HepG2 (cell line): ENCODE measurements at regions not wholly inside any gene's neighbourhood (a gene's known extent, or its start where the extent isn't known, plus 50 kb on each side); places are given as distances from the start of the nearest gene placed in this dataset.

ENCODE experiments used
- ATAC-seq: fragments of 200-7000 bp; cut with Tn5 transposase; 3 replicates; pipeline ENCODE4 v1.9.1; 2020; ENCODE audit warnings: mild to moderate bottlenecking, moderate library complexity
- BruUV-seq: library from RNA; stranded (reverse); fragments of 400-500 nt; replicated peaks from 2 replicates; lab custom pipeline; 2021; lab: Mats Ljungman, UMichigan
- CTCF ChIA-PET: fragments of 300-600 bp; formaldehyde crosslinking; extraction: SDS; loops from one replicate; lab custom pipeline; 2021; ENCODE audit warnings: low total read pairs, inconsistent platforms, low intra/inter-chr PET ratio; lab: Yijun Ruan, JAX
- POLR2A ChIA-PET: fragments of 350-600 bp; sonication (Branson Sonifier 250); formaldehyde crosslinking; loops from one replicate; lab custom pipeline; 2020; ENCODE audit warnings: antibody characterized with exemption, inconsistent platforms; lab: Yijun Ruan, JAX
- DNase-seq: peaks from one replicate; pipeline ENCODE4 v3.0.0-alpha.2; 2015; ENCODE audit warnings: low spot score
- FAIRE-seq: peaks from 3 replicates; lab custom pipeline; 2011; peaks lifted over from hg19 to GRCh38; lab: Jason Lieb, UNC
- H2AFZ ChIP-seq: one replicate; pipeline ENCODE4 v1.6.1; 2011; ENCODE audit warnings: low read length, inconsistent platforms
- H3K27ac ChIP-seq: fragments of 300-600 bp; 3 replicates; pipeline ENCODE4 v1.8.0; 2011; ENCODE audit warnings: mixed run types, mild to moderate bottlenecking, mixed read lengths, low read length, inconsistent platforms; ENCODE audit not compliant: insufficient read depth; ENCODE audit errors: extremely low read length
- H3K27me3 ChIP-seq, 2 experiments: fragments of 200-600 bp in 1 of 2; 2 replicates in 1 of 2; 3 replicates in 1 of 2; pipeline versions ENCODE4 v1.6.0 to v1.8.0; 2011; ENCODE audit warnings: low read length in 2 of 2, mild to moderate bottlenecking in 2 of 2, moderate library complexity in 2 of 2, inconsistent platforms in 1 of 2; ENCODE audit not compliant: insufficient read depth in 2 of 2, control insufficient read depth in 1 of 2
- H3K36me3 ChIP-seq, 2 experiments: fragments of 200-600 bp in 1 of 2; replicated peaks in 1 of 2; 2 replicates in 1 of 2; 3 replicates in 1 of 2; pipeline versions ENCODE4 v1.5.1 to v1.8.0; 2011; ENCODE audit warnings: low read length in 2 of 2, inconsistent platforms in 1 of 2; ENCODE audit not compliant: insufficient read depth in 2 of 2, control insufficient read depth in 1 of 2
- H3K4me1 ChIP-seq: 2 replicates; pipeline ENCODE4 v1.5.1; 2012; ENCODE audit warnings: low read length, inconsistent platforms; ENCODE audit not compliant: insufficient read depth
- H3K4me2 ChIP-seq: 2 replicates; pipeline ENCODE4 v1.6.0; 2011; ENCODE audit warnings: low read depth, low read length, inconsistent platforms
- H3K4me3 ChIP-seq, 3 experiments: fragments of 200-600 bp in 1 of 3; sonication (generic), shearing (Covaris generic) in 1 of 3; replicated peaks in 1 of 3; 2 replicates each; pipeline ENCODE4 v1.5.1; 2011 to 2016; ENCODE audit warnings: low read length in 3 of 3, inconsistent platforms in 2 of 3, low read depth in 2 of 3, mild to moderate bottlenecking in 2 of 3, control low read depth in 1 of 3, mixed read lengths in 1 of 3; ENCODE audit not compliant: insufficient read depth in 1 of 3
- H3K79me2 ChIP-seq: one replicate; pipeline ENCODE4 v1.6.1; 2011; ENCODE audit warnings: low read length, inconsistent platforms; ENCODE audit not compliant: insufficient read depth
- H3K9ac ChIP-seq: 2 replicates; pipeline ENCODE4 v1.6.0; 2011; ENCODE audit warnings: mild to moderate bottlenecking, low read depth, low read length, inconsistent platforms; ENCODE audit not compliant: insufficient read depth
- H3K9me3 ChIP-seq: 2 replicates; pipeline ENCODE4 v1.5.1; 2012; ENCODE audit warnings: mild to moderate bottlenecking, low read length
- H4K20me1 ChIP-seq: 2 replicates; pipeline ENCODE4 v1.6.0; 2011; ENCODE audit warnings: inconsistent platforms, mild to moderate bottlenecking, low read length, moderate library complexity; ENCODE audit not compliant: insufficient read depth
- CEBPZ ChIP-seq: IDR thresholded peaks from 2 replicates; pipeline ENCODE4 v1.6.1; 2012; ENCODE audit warnings: low read length, improper control_type of control experiment
- STAG1 ChIP-seq: sonication (generic); formaldehyde crosslinking; IDR thresholded peaks from 2 replicates; pipeline ENCODE4 v1.4.0; 2020; ENCODE audit warnings: missing genetic modification reagents
- TOPORS ChIP-seq: sonication (generic); formaldehyde crosslinking; IDR thresholded peaks from 2 replicates; pipeline ENCODE4 v1.8.0; 2023; ENCODE audit warnings: mild to moderate bottlenecking, missing genetic modification reagents
- ZNF292 ChIP-seq: sonication (generic); formaldehyde crosslinking; IDR thresholded peaks from 2 replicates; pipeline ENCODE4 v1.8.1; 2022; ENCODE audit warnings: mild to moderate bottlenecking, low read depth, missing genetic modification reagents, borderline replicate concordance
- ZNF44 ChIP-seq: sonication (generic); formaldehyde crosslinking; IDR thresholded peaks from 2 replicates; pipeline ENCODE4 v1.5.1; 2020; ENCODE audit warnings: mild to moderate bottlenecking, missing genetic modification reagents
- ZNF777 ChIP-seq: sonication (generic); formaldehyde crosslinking; IDR thresholded peaks from 2 replicates; pipeline ENCODE4 v1.4.0; 2020; ENCODE audit warnings: missing genetic modification reagents
- ZNF816 ChIP-seq: sonication (generic); formaldehyde crosslinking; IDR thresholded peaks from 2 replicates; pipeline ENCODE4 v1.8.0; 2022; ENCODE audit warnings: missing genetic modification reagents, mild to moderate bottlenecking, borderline replicate concordance
- WGBS: methylation state at CpG from one replicate; pipeline ENCODE4 v1.1.6; 2017; ENCODE audit warnings: low lambda C conversion rate; 5-methylcytosine and 5-hydroxymethylcytosine counted together
- in situ Hi-C: cut with HindIII; loops from 2 replicates; pipeline ENCODE4 v1.10.0; 2017; ENCODE audit warnings: low pct_unique_long_range_greater_than_20kb; ENCODE audit not compliant: extremely low pct_ligation_motif_present
- intact Hi-C: fragments of 100-400 bp; cut with micrococcal nuclease; formaldehyde crosslinking; loops from one replicate; pipeline ENCODE4 v1.10.0; 2022; ENCODE audit not compliant: unreplicated experiment
- TF ChIP-seq, protein P1 (sequence below): sonication (generic); formaldehyde crosslinking; IDR thresholded peaks from 2 replicates; pipeline ENCODE4 v1.4.0; 2020; ENCODE audit warnings: mild to moderate bottlenecking, missing genetic modification reagents

DNA sequence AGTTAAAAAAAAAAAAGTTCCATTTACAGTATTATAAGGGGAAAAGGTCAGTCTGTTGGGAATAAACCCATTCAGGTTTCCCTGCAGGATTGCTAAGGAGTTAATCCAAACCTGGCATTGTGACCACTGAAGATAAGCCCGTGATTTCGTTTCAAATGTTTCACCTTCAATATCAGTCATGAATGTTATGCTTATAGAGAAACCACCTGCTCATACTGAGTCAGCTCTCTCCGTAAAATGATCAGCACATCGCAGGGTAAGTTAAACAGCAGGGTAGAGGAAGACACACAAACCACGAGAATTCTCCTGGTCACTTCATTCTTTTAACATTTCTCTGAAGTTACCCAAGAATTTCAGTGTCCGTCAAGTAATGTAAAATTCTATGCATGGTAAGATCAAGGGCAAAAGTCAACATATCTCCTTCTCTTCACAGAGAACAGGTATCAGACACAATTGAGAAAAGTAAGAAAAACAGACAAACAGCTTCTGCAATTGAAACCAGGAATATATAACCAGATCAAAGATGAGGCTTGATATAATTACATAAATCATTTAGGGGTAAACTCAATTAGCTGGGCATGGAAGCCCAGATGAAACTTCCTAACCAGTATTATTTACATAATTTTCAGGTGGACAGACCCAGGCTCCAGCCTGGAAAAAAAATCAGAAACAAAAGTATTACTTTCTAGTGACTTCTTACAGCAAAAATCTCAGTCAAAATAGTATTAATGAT is 67.6 kb upstream of the ARHGEF3 start:
- Histone ChIP-seq H3K4me3 (no peak overlapping the region), H3K27ac (no peak overlapping the region), H3K9ac (no peak overlapping the region), H3K27me3 (no peaks in the 10 kb centered on the region), H3K4me2 (no peak overlapping the region), H4K20me1 (no peaks in the 10 kb centered on the region), H3K9me3 (no peaks in the 10 kb centered on the region), H3K4me1 (peaks cover 23% of the 10 kb centered on the region), H3K36me3 (no peaks in the 10 kb centered on the region), H2AFZ (no peak overlapping the region), H3K79me2 (no peaks in the 10 kb centered on the region)
- DNase-seq, result no peak
- TF ChIP-seq TOPORS (CRISPR knock-in tag) (no peak), ZNF777 (CRISPR knock-in tag) (no peak), ZNF292 (no peak), CEBPZ (no peak), STAG1 (no peak), ZNF816 (no peak), ZNF44 (no peak)
- TF ChIP-seq, protein P1, sequence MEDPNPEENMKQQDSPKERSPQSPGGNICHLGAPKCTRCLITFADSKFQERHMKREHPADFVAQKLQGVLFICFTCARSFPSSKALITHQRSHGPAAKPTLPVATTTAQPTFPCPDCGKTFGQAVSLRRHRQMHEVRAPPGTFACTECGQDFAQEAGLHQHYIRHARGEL, result no peak
- ChIA-PET POLR2A (no interaction called here), CTCF (no interaction called here)
- BruUV-seq, result no TSS peak
- 92% methylated on average over 6 of the region's 6 CpGs for WGBS
- no peak for ATAC-seq
- in situ Hi-C loops (no loop called here), intact Hi-C loops (no loop called here)
- FAIRE-seq, result no peak
